ENCODE measurements at regions not wholly inside any gene's neighbourhood (a gene's known extent, or its start where the extent isn't known, plus 50 kb on each side); places are given as distances from the start of the nearest gene placed in this dataset.
"Not testable (repeated sequence)": the region's sequence is repeated elsewhere in the genome, so short reads cannot be mapped to it uniquely, and the experiment has no call there.

- H3K9me3 Mint-ChIP-seq (ENCODE audit: unreplicated experiment), result no peaks in the 10 kb centered on the region
- no peaks in the 10 kb centered on the region for H3K4me1 Mint-ChIP-seq (ENCODE audit: unreplicated experiment)
- no peak overlapping the region for H3K4me3 Mint-ChIP-seq (ENCODE audit: unreplicated experiment)
- no peak overlapping the region for H3K27ac Mint-ChIP-seq (ENCODE audit: unreplicated experiment)
- no peak for DNase-seq (ENCODE audit: low spot score)
- no peaks in the 10 kb centered on the region for H3K36me3 Mint-ChIP-seq (ENCODE audit: low read depth, unreplicated experiment)
- peaks cover 2% of the 10 kb centered on the region for H3K27me3 Mint-ChIP-seq (ENCODE audit: unreplicated experiment)
- no peak for TF ChIP-seq CTCF (IDR thresholded peaks at IDR 0.05; ENCODE audit: unreplicated experiment)
Measured at GRCh38 chr16:87216841-87217275, 100.3 kb downstream of the C16orf95 start.

GRCh38 chr16:87217802-87218201 is 99.4 kb downstream of the C16orf95 start:
- not testable (repeated sequence) for H3K27ac Mint-ChIP-seq (ENCODE audit: unreplicated experiment); H3K27me3 Mint-ChIP-seq (ENCODE audit: unreplicated experiment); H3K4me3 Mint-ChIP-seq (ENCODE audit: unreplicated experiment); H3K4me1 Mint-ChIP-seq (ENCODE audit: unreplicated experiment); DNase-seq (ENCODE audit: low spot score); H3K36me3 Mint-ChIP-seq (ENCODE audit: low read depth, unreplicated experiment); H3K9me3 Mint-ChIP-seq (ENCODE audit: unreplicated experiment)

- no peak for TF ChIP-seq CTCF (IDR thresholded peaks at IDR 0.05; ENCODE audit: unreplicated experiment)
- peaks cover 2% of the 10 kb centered on the region for H3K27me3 Mint-ChIP-seq (ENCODE audit: unreplicated experiment)
- H3K9me3 Mint-ChIP-seq (ENCODE audit: unreplicated experiment), result no peaks in the 10 kb centered on the region
- no peaks in the 10 kb centered on the region for H3K4me1 Mint-ChIP-seq (ENCODE audit: unreplicated experiment)
- no peak overlapping the region for H3K4me3 Mint-ChIP-seq (ENCODE audit: unreplicated experiment)
- no peak for DNase-seq (ENCODE audit: low spot score)
- no peaks in the 10 kb centered on the region for H3K36me3 Mint-ChIP-seq (ENCODE audit: low read depth, unreplicated experiment)
- no peak overlapping the region for H3K27ac Mint-ChIP-seq (ENCODE audit: unreplicated experiment)
Measured at GRCh38 chr16:87218281-87219055, 98.7 kb downstream of the C16orf95 start.

- DNase-seq (ENCODE audit: low spot score), result no peak
- no peak overlapping the region for H3K4me3 Mint-ChIP-seq (ENCODE audit: unreplicated experiment)
- TF ChIP-seq CTCF (IDR thresholded peaks at IDR 0.05; ENCODE audit: unreplicated experiment), result no peak
- no peaks in the 10 kb centered on the region for H3K4me1 Mint-ChIP-seq (ENCODE audit: unreplicated experiment)
- H3K36me3 Mint-ChIP-seq (ENCODE audit: low read depth, unreplicated experiment), result no peaks in the 10 kb centered on the region
- no peaks in the 10 kb centered on the region for H3K9me3 Mint-ChIP-seq (ENCODE audit: unreplicated experiment)
- peaks cover 2% of the 10 kb centered on the region for H3K27me3 Mint-ChIP-seq (ENCODE audit: unreplicated experiment)
- no peak overlapping the region for H3K27ac Mint-ChIP-seq (ENCODE audit: unreplicated experiment)
Measured at GRCh38 chr16:87219287-87219909, 97.8 kb downstream of the C16orf95 start.

GRCh38 chr16:87221633-87222032 is 95.6 kb downstream of the C16orf95 start:
- no peak overlapping the region for H3K4me3 Mint-ChIP-seq (ENCODE audit: unreplicated experiment)
- H3K9me3 Mint-ChIP-seq (ENCODE audit: unreplicated experiment), result no peaks in the 10 kb centered on the region
- H3K27me3 Mint-ChIP-seq (ENCODE audit: unreplicated experiment), result peaks cover 2% of the 10 kb centered on the region
- H3K27ac Mint-ChIP-seq (ENCODE audit: unreplicated experiment), result no peak overlapping the region
- no peak for TF ChIP-seq CTCF (IDR thresholded peaks at IDR 0.05; ENCODE audit: unreplicated experiment)
- no peak for DNase-seq (ENCODE audit: low spot score)
- no peaks in the 10 kb centered on the region for H3K36me3 Mint-ChIP-seq (ENCODE audit: low read depth, unreplicated experiment)
- H3K4me1 Mint-ChIP-seq (ENCODE audit: unreplicated experiment), result no peaks in the 10 kb centered on the region

Data from endothelial cell (in vitro differentiated cells).